ENCODE measurements at regions not wholly inside any gene's neighbourhood (a gene's known extent, or its start where the extent isn't known, plus 50 kb on each side); places are given as distances from the start of the nearest gene placed in this dataset.

DNA sequence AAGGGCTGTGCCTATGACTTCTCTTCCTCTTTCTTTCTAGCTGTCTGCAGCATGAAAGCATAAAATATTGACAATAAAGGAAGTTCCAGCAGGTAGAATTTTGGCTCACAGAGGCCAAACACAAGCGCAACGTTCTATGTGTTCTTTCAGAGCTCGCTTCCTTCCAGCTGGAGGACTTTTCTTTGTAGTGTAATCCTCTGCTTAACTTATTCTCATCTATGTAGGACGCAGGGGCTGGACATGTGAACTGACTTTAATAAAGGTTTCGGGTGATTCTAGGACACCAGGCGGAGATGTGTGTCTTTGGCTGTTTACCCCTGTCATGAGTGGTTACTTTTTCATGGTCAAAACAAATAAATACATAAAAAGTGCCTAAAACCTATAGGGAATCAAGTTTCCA, 191.5 kb upstream of the MAF start:
- TF ChIP-seq, protein P1, sequence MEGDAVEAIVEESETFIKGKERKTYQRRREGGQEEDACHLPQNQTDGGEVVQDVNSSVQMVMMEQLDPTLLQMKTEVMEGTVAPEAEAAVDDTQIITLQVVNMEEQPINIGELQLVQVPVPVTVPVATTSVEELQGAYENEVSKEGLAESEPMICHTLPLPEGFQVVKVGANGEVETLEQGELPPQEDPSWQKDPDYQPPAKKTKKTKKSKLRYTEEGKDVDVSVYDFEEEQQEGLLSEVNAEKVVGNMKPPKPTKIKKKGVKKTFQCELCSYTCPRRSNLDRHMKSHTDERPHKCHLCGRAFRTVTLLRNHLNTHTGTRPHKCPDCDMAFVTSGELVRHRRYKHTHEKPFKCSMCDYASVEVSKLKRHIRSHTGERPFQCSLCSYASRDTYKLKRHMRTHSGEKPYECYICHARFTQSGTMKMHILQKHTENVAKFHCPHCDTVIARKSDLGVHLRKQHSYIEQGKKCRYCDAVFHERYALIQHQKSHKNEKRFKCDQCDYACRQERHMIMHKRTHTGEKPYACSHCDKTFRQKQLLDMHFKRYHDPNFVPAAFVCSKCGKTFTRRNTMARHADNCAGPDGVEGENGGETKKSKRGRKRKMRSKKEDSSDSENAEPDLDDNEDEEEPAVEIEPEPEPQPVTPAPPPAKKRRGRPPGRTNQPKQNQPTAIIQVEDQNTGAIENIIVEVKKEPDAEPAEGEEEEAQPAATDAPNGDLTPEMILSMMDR (IDR thresholded peaks at IDR 0.05) = no peak
- no peak for TF ChIP-seq POLR2A (IDR thresholded peaks at IDR 0.05)

Data from right lobe of liver (tissue), 4 donors.